K562 (cell line): ENCODE measurements at regions not wholly inside any gene's neighbourhood (a gene's known extent, or its start where the extent isn't known, plus 50 kb on each side); places are given as distances from the start of the nearest gene placed in this dataset.

ENCODE experiments used
- CREB1 ChIP-seq, 2 experiments: sonication (generic) in 1 of 2; formaldehyde crosslinking in 1 of 2; IDR thresholded peaks; 2 replicates each; pipeline versions ENCODE4 v1.6.1 to v1.8.0; 2012 to 2022; ENCODE audit warnings: inconsistent platforms in 1 of 2, mild to moderate bottlenecking in 1 of 2, missing genetic modification reagents in 1 of 2, moderate library complexity in 1 of 2
- CXXC5 ChIP-seq: fragments of 250-450 bp; sonication (Bioruptor Pico); IDR thresholded peaks from 2 replicates; pipeline ENCODE4 v1.8.0; 2022; ENCODE audit warnings: inconsistent platforms, mild to moderate bottlenecking, moderate library complexity
- DIDO1 ChIP-seq: fragments of 450-650 bp; IDR thresholded peaks from 2 replicates; pipeline ENCODE4 v1.6.1; 2016; ENCODE audit warnings: low read depth, missing biosample characterization, missing genetic modification characterization
- ETV6 ChIP-seq, 3 experiments: fragments of 150-350 bp in 1 of 3; sonication (generic) in 1 of 3; formaldehyde crosslinking in 1 of 3; IDR thresholded peaks; 2 replicates each; pipeline versions ENCODE4 v1.6.1 to v1.8.0; 2014 to 2022; ENCODE audit warnings: borderline replicate concordance in 2 of 3, low read depth in 2 of 3, antibody characterized with exemption in 1 of 3, low read length in 1 of 3, mild to moderate bottlenecking in 1 of 3, missing genetic modification reagents in 1 of 3
- FOS ChIP-seq: IDR thresholded peaks from 3 replicates; pipeline ENCODE4 v1.6.1; 2011; ENCODE audit not compliant: insufficient read length; ENCODE audit errors: extremely low read depth
- HMG20B ChIP-seq: fragments of 250-450 bp; sonication (Bioruptor Pico); IDR thresholded peaks from 2 replicates; pipeline ENCODE4 v1.5.0; 2021; ENCODE audit warnings: mild to moderate bottlenecking
- HNRNPL ChIP-seq: fragments of 200-400 bp; formaldehyde crosslinking; IDR thresholded peaks from 2 replicates; pipeline ENCODE4 v1.6.1; 2017; ENCODE audit warnings: low read depth, mild to moderate bottlenecking, low read length
- MTA3 ChIP-seq: fragments of 450-650 bp; formaldehyde crosslinking; IDR thresholded peaks from 2 replicates; pipeline ENCODE4 v1.6.1; 2017; ENCODE audit warnings: mild to moderate bottlenecking, borderline replicate concordance
- NFXL1 ChIP-seq: fragments of 450-650 bp; formaldehyde crosslinking; IDR thresholded peaks from 2 replicates; pipeline ENCODE4 v1.4.0; 2021; ENCODE audit warnings: mild to moderate bottlenecking
- NR2C1 ChIP-seq, 2 experiments: fragments of 450-650 bp; IDR thresholded peaks; 2 replicates each; pipeline ENCODE4 v1.6.1; 2017; ENCODE audit warnings: mild to moderate bottlenecking in 2 of 2, antibody characterized with exemption in 1 of 2, inconsistent platforms in 1 of 2, missing compliant biosample characterization in 1 of 2, missing genetic modification characterization in 1 of 2
- PTBP1 ChIP-seq: fragments of 200-400 bp; formaldehyde crosslinking; IDR thresholded peaks from 2 replicates; pipeline ENCODE4 v1.6.1; 2017; ENCODE audit warnings: low read depth, low read length
- PURB ChIP-seq: sonication (generic); formaldehyde crosslinking; IDR thresholded peaks from 2 replicates; pipeline ENCODE4 v1.9.0; 2021; ENCODE audit warnings: low read depth, mild to moderate bottlenecking, missing genetic modification reagents
- RB1 ChIP-seq: fragments of 450-650 bp; IDR thresholded peaks from 2 replicates; pipeline ENCODE4 v1.6.1; 2017; ENCODE audit warnings: low read depth, mild to moderate bottlenecking
- SIN3B ChIP-seq: fragments of 450-650 bp; IDR thresholded peaks from 2 replicates; pipeline ENCODE4 v1.6.1; 2017; ENCODE audit warnings: low read depth, mild to moderate bottlenecking, moderate library complexity
- SLC30A9 ChIP-seq: fragments of 250-450 bp; sonication (Bioruptor Pico); IDR thresholded peaks from 2 replicates; pipeline ENCODE4 v1.8.0; 2022; ENCODE audit warnings: mild to moderate bottlenecking, moderate library complexity
- SMAD3 ChIP-seq: fragments of 450-650 bp; formaldehyde crosslinking; conservative IDR thresholded peaks from 2 replicates; pipeline ENCODE4 v1.4.0; 2020; ENCODE audit warnings: mild to moderate bottlenecking
- TFAM ChIP-seq: fragments of 250-450 bp; sonication (Bioruptor Pico); conservative IDR thresholded peaks from 2 replicates; pipeline ENCODE4 v1.5.0; 2021; ENCODE audit warnings: mild to moderate bottlenecking, moderate library complexity
- ZC3H4 ChIP-seq: sonication (generic); formaldehyde crosslinking; IDR thresholded peaks from 2 replicates; pipeline ENCODE4 v1.9.0; 2021; ENCODE audit warnings: missing genetic modification reagents, borderline replicate concordance
- TF ChIP-seq, protein P1 (sequence below): fragments of 450-650 bp; IDR thresholded peaks from 2 replicates; pipeline ENCODE4 v1.6.1; 2016; ENCODE audit warnings: missing biosample characterization, missing genetic modification characterization
- TF ChIP-seq, protein P2 (sequence below), 2 experiments: fragments of 150-350 bp in 1 of 2; IDR thresholded peaks; 2 replicates each; pipeline ENCODE4 v1.6.1; 2012 to 2016; ENCODE audit warnings: low read depth in 2 of 2, low read length in 2 of 2, mild to moderate bottlenecking in 1 of 2, moderate library complexity in 1 of 2
- TF ChIP-seq, protein P3 (sequence below): fragments of 250-450 bp; sonication (Bioruptor Pico); IDR thresholded peaks from 2 replicates; pipeline ENCODE4 v1.6.1; 2021; ENCODE audit warnings: mild to moderate bottlenecking

DNA sequence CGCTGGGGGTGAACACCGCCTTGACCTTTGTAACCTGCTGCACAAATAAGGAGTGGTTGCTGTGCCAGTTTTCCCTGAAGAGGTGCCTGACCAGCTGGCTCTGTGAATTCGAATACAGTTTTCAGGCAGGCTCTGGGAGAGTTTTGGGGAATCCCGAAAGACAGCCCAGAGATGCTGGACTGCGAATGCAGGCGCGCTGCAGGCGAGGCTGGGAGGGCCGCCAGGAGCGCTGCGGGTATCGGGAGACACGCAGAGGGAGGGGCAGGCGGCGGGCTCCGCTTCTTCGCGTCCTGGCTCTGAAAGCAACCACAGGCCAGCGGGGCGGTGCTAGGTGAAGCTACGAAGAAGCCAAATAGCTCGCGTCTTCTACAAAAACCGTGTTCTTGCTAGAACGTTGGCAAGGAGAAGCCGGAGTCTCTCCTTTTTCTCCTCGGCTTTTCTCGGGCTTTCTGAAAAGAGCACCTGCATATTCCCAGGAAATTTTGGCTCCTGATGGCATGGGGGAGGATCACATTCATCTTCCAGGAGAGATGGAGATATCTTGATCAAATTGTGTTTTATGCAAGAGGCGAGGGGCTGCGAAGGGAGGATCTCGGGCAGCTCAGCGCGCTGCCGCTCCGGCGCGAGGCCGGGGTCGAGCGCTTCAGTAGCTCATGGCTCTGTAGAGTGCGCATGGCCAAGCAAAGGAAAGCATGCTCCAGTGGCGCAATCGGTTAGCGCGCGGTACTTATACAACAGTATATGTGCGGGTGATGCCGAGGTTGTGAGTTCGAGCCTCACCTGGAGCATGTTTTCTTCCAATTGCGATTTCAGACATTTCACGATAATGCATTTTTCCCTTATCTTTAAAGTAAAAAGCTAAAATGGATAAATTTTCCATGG lies 158.1 kb upstream of the ZNF184 start (continued):
- TF ChIP-seq, protein P1, sequence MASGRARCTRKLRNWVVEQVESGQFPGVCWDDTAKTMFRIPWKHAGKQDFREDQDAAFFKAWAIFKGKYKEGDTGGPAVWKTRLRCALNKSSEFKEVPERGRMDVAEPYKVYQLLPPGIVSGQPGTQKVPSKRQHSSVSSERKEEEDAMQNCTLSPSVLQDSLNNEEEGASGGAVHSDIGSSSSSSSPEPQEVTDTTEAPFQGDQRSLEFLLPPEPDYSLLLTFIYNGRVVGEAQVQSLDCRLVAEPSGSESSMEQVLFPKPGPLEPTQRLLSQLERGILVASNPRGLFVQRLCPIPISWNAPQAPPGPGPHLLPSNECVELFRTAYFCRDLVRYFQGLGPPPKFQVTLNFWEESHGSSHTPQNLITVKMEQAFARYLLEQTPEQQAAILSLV (tag) = peak; percentile 83
- TF ChIP-seq HNRNPL (no peak), SIN3B (0 out of 2 replicates have a peak, but pooled peaks have one; percentile 13), RB1 (peak; percentile 91), SLC30A9 (CRISPR knock-in tag) (no peak), FOS (peak; percentile 10), NFXL1 (CRISPR knock-in tag) (no peak), HMG20B (CRISPR knock-in tag) (no peak), NR2C1 (IDR thresholded peaks at IDR 0.05) (no peak), NR2C1 (tag; IDR thresholded peaks at IDR 0.05) (0 out of 2 replicates have a peak, but pooled peaks have one; percentile 29), ETV6 (IDR thresholded peaks at IDR 0.05; ENCODE audit: borderline replicate concordance in 1 of 2, low read depth in 2 of 2, low read length in 1 of 2) (0 out of 4 replicates have a peak, but pooled peaks of 1 of the 2 experiments have one; percentile 32), ETV6 (CRISPR knock-in tag; IDR thresholded peaks at IDR 0.05; ENCODE audit: borderline replicate concordance) (peak; percentile 94; the same call in 1 of the 2 replicates), PURB (CRISPR knock-in tag) (no peak), PTBP1 (no peak), MTA3 (peak; percentile 45; the same call in 1 of the 2 replicates), SMAD3 (CRISPR knock-in tag) (no peak), CREB1 (IDR thresholded peaks at IDR 0.05) (0 out of 2 replicates have a peak, but pooled peaks have one; percentile 44), CREB1 (CRISPR knock-in tag; IDR thresholded peaks at IDR 0.05) (peak; percentile 32), ZC3H4 (CRISPR knock-in tag) (no peak), CXXC5 (CRISPR knock-in tag) (peak; percentile 89), TFAM (CRISPR knock-in tag) (no peak), DIDO1 (tag) (no peak)
- TF ChIP-seq, protein P2, sequence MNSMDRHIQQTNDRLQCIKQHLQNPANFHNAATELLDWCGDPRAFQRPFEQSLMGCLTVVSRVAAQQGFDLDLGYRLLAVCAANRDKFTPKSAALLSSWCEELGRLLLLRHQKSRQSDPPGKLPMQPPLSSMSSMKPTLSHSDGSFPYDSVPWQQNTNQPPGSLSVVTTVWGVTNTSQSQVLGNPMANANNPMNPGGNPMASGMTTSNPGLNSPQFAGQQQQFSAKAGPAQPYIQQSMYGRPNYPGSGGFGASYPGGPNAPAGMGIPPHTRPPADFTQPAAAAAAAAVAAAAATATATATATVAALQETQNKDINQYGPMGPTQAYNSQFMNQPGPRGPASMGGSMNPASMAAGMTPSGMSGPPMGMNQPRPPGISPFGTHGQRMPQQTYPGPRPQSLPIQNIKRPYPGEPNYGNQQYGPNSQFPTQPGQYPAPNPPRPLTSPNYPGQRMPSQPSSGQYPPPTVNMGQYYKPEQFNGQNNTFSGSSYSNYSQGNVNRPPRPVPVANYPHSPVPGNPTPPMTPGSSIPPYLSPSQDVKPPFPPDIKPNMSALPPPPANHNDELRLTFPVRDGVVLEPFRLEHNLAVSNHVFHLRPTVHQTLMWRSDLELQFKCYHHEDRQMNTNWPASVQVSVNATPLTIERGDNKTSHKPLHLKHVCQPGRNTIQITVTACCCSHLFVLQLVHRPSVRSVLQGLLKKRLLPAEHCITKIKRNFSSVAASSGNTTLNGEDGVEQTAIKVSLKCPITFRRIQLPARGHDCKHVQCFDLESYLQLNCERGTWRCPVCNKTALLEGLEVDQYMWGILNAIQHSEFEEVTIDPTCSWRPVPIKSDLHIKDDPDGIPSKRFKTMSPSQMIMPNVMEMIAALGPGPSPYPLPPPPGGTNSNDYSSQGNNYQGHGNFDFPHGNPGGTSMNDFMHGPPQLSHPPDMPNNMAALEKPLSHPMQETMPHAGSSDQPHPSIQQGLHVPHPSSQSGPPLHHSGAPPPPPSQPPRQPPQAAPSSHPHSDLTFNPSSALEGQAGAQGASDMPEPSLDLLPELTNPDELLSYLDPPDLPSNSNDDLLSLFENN (IDR thresholded peaks at IDR 0.05; ENCODE audit: low read depth in 2 of 2, low read length in 2 of 2) = no peak
- TF ChIP-seq, protein P3, sequence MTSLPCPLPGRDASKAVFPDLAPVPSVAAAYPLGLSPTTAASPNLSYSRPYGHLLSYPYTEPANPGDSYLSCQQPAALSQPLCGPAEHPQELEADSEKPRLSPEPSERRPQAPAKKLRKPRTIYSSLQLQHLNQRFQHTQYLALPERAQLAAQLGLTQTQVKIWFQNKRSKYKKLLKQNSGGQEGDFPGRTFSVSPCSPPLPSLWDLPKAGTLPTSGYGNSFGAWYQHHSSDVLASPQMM = no peak
